Activated CD8-positive, alpha-beta T cell treated with anti-CD3 and anti-CD28 coated beads for 36 hours (primary cell): ENCODE measurements at regions not wholly inside any gene's neighbourhood (a gene's known extent, or its start where the extent isn't known, plus 50 kb on each side); places are given as distances from the start of the nearest gene placed in this dataset.

Experiments
- ATAC-seq: fragments of 200-7000 bp; cut with Tn5 transposase; one replicate; pipeline ENCODE4 v1.10.0; 2021; ENCODE audit warnings: mild to moderate bottlenecking, moderate library complexity
- CTCF ChIA-PET: fragments of 350-600 bp; sonication (Branson Sonifier 250); formaldehyde crosslinking; loops from one replicate; lab custom pipeline; 2021; ENCODE audit warnings: antibody characterized with exemption; lab: Charles Lee
- POLR2A ChIA-PET: fragments of 350-600 bp; sonication (Branson Sonifier 250); formaldehyde crosslinking; loops from one replicate; lab custom pipeline; 2021; ENCODE audit warnings: antibody characterized with exemption; lab: Charles Lee
- DNase-seq: peaks from one replicate; pipeline ENCODE4 v3.0.0-alpha.2; 2020
- H3K27ac Mint-ChIP-seq: one replicate; pipeline ENCODE4 v1.8.0; 2021; ENCODE audit warnings: mild to moderate bottlenecking, mixed read lengths
- H3K27me3 Mint-ChIP-seq: one replicate; pipeline ENCODE4 v1.8.0; 2021; ENCODE audit warnings: mixed read lengths
- H3K36me3 Mint-ChIP-seq: one replicate; pipeline ENCODE4 v1.8.0; 2021; ENCODE audit warnings: low read depth, mixed read lengths
- H3K4me1 Mint-ChIP-seq: one replicate; pipeline ENCODE4 v1.8.0; 2021; ENCODE audit warnings: low read depth, mixed read lengths
- H3K4me3 Mint-ChIP-seq: one replicate; pipeline ENCODE4 v1.8.0; 2021; ENCODE audit warnings: mild to moderate bottlenecking, moderate library complexity, mixed read lengths
- H3K9me3 Mint-ChIP-seq: one replicate; pipeline ENCODE4 v1.8.0; 2021; ENCODE audit warnings: mixed read lengths
- CTCF ChIP-seq: fragments of 200-600 bp; IDR thresholded peaks from one replicate; pipeline ENCODE4 v1.8.0; 2022; ENCODE audit warnings: antibody characterized with exemption, mild to moderate bottlenecking
- intact Hi-C: fragments of 100-400 bp; cut with micrococcal nuclease; formaldehyde crosslinking; loops from one replicate; pipeline ENCODE4 v1.10.0; 2022

GRCh38 chr5:38165435-38165834 is 92.9 kb upstream of the EGFLAM start:
- Mint-ChIP-seq H3K27me3 (no peaks in the 10 kb centered on the region), H3K36me3 (no peaks in the 10 kb centered on the region), H3K4me3 (no peak overlapping the region), H3K4me1 (no peaks in the 10 kb centered on the region), H3K9me3 (no peaks in the 10 kb centered on the region), H3K27ac (no peak overlapping the region)
- no peak for TF ChIP-seq CTCF
- ATAC-seq: no peak
- intact Hi-C loops: no loop called here
- CTCF ChIA-PET: no interaction called here
- POLR2A ChIA-PET: no interaction called here
- no peak for DNase-seq

GRCh38 chr5:38164776-38165399 is 93.5 kb upstream of the EGFLAM start:
- DNase-seq: no peak
- ATAC-seq: no peak
- H3K36me3 Mint-ChIP-seq: no peaks in the 10 kb centered on the region
- no peak overlapping the region for H3K4me3 Mint-ChIP-seq
- no peaks in the 10 kb centered on the region for H3K9me3 Mint-ChIP-seq
- no peaks in the 10 kb centered on the region for H3K4me1 Mint-ChIP-seq
- TF ChIP-seq CTCF: no peak
- no peak overlapping the region for H3K27ac Mint-ChIP-seq
- intact Hi-C loops: no loop called here
- ChIA-PET CTCF (no interaction called here), POLR2A (no interaction called here)
- no peaks in the 10 kb centered on the region for H3K27me3 Mint-ChIP-seq

- H3K9me3 Mint-ChIP-seq: no peaks in the 10 kb centered on the region
- no peak overlapping the region for H3K27ac Mint-ChIP-seq
- no peak overlapping the region for H3K4me3 Mint-ChIP-seq
- ChIA-PET POLR2A (no interaction called here), CTCF (interaction anchor here (0.7 kb wide), 1 partner anchor 29 kb away, joined by 3 read pairs; no protein-coding TSS in a partner anchor)
- DNase-seq: no peak
- no peak for TF ChIP-seq CTCF
- H3K4me1 Mint-ChIP-seq: no peaks in the 10 kb centered on the region
- intact Hi-C loops: no loop called here
- H3K27me3 Mint-ChIP-seq: peaks cover 2% of the 10 kb centered on the region
- no peaks in the 10 kb centered on the region for H3K36me3 Mint-ChIP-seq
- no peak for ATAC-seq
Measured at GRCh38 chr5:38163636-38164237, 94.6 kb upstream of the EGFLAM start.

GRCh38 chr5:38162625-38163024 is 95.7 kb upstream of the EGFLAM start:
- H3K9me3 Mint-ChIP-seq: no peaks in the 10 kb centered on the region
- DNase-seq (no peak), ATAC-seq (no peak)
- intact Hi-C loops: no loop called here
- TF ChIP-seq CTCF: no peak
- H3K36me3 Mint-ChIP-seq: no peaks in the 10 kb centered on the region
- ChIA-PET POLR2A (no interaction called here), CTCF (no interaction called here)
- H3K4me3 Mint-ChIP-seq: no peak overlapping the region
- H3K27me3 Mint-ChIP-seq: peaks cover 2% of the 10 kb centered on the region
- H3K4me1 Mint-ChIP-seq: no peaks in the 10 kb centered on the region
- no peak overlapping the region for H3K27ac Mint-ChIP-seq

- H3K4me3 Mint-ChIP-seq: no peak overlapping the region
- H3K27ac Mint-ChIP-seq: no peak overlapping the region
- CTCF ChIA-PET: no interaction called here
- ATAC-seq (no peak), DNase-seq (no peak)
- H3K27me3 Mint-ChIP-seq: peaks cover 7% of the 10 kb centered on the region
- no peak for TF ChIP-seq CTCF
- H3K36me3 Mint-ChIP-seq: no peaks in the 10 kb centered on the region
- POLR2A ChIA-PET: no interaction called here
- intact Hi-C loops: no loop called here
- no peaks in the 10 kb centered on the region for H3K4me1 Mint-ChIP-seq
- no peaks in the 10 kb centered on the region for H3K9me3 Mint-ChIP-seq
Measured at GRCh38 chr5:38157024-38157423, 101.3 kb upstream of the EGFLAM start.
